Retina (tissue), 1 donor: ENCODE measurements at regions not wholly inside any gene's neighbourhood (a gene's known extent, or its start where the extent isn't known, plus 50 kb on each side); places are given as distances from the start of the nearest gene placed in this dataset.
A peak's percentile ranks its signal among the peaks of the same experiment; 100 is the strongest.
"Not testable (repeated sequence)": the region's sequence is repeated elsewhere in the genome, so short reads cannot be mapped to it uniquely, and the experiment has no call there.

Experiments
- DNase-seq: peaks from one replicate; pipeline ENCODE4 v3.0.0-alpha.2; 2016

DNA sequence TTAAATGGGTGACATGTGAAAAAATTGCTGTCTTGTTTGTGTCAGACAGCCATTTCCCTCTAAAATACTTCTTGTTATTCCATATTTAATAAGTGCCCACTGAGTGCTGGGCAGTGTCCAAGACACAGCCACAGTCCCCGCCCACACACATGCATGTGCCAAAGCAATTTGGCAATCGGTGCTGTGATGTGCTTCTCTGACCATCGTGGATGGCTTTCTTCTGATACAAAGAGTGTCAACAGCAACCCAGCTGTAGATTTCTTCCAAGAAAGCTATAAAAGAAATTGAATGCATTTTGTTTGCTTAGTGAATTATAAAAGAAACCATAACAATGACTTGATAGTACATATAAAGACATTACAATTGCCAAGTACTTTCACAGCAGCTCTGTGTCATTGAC lies 140.5 kb upstream of the ATXN1 start:
- DNase-seq = no peak

DNA sequence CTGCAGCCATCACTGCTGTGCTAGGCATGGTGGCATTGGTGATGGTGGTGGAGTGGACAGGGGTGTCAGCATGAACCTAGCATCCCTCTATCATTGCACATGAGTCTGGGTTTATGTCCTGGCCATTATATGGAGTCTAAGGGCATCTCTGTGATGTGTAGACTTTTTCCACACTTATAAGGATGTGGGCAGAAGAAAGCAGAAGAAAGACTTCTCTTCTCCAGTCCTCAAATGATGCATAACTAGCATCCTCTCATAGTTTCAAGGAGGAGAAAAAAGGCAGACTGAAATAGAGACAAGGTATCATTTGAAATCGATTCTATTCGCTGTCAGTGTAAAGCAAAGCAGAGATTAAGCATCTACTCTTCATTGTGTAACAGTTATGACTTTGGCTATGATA lies 140.0 kb upstream of the ATXN1 start:
- no peak for DNase-seq

DNA sequence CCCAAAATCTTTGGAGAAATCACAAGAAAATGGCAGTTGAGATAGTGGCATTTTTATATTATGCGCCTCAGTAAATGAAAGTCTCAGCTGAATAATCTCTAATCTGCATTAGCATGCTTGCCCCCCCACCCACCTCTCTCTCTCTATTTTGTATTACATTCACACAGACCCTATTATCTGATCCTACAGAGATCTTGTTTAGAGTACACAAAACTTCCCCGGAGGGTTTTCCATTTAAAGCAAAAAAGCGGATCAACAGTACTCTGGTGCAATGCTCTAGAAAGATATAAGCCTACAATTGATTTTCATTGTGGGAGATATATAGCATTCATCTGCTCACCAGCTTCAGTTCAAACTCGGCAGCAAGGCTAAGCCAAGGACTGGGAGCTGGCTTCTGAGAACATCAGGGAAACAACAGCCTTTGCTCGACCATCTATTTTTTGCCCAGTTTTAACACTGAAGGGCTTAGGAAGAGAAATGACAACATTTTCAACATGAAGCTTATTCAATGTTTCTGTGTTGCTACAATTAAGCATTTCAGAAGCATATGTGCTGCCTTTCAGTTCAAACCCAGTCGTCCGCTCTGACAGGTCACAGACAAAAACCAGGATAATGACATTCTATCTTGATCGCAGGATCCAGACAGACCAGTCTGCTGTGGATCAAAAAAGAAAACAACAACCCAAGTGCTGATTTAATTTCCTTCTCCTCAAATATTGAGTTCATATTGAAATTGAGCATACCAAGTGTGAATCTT lies 137.6 kb upstream of the ATXN1 start:
- no peak for DNase-seq

DNA sequence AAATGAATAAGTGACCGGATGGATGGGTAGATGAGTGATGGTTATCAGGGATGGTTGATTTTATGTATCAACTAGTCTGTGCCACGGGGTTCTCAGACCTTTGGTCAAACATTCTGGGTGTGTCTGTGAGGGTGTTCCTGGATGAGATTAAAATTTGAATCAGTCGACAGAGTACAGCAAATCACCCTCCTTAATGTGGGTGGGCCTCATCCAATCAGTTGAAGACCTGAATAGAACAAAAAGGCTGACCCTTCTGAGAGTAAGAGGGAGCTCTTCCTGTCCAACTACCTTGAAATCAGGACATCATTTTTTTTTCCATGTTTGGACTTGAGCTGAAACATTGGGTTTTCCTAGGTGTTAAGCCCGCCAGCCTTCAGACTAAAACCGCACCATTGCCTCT lies 136.4 kb upstream of the ATXN1 start:
- no peak for DNase-seq

DNA sequence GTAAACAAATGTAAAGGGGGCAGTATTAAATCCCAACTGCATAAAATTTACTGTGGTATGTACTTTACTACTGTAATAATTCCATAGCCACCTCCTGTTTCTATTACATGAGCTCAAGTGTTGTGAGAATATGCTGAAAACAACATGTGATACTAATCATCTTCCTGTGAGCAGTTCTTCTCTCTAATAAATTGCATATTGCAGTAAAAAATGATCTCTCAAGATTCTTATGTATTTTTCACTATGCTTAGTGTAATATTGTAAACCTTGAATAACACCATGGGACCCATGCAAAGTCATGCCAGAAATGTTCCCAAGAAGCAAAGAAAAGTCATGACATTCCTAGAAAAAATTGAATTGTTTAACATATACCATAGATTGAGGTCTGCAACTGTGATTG lies 133.0 kb upstream of the ATXN1 start:
- DNase-seq = no peak

GRCh38 chr6:16891110-16891509 lies 129.8 kb upstream of the ATXN1 start:
- DNase-seq = not testable (repeated sequence)

- DNase-seq = no peak
These were observed 124.3 kb upstream of the ATXN1 start for GRCh38 chr6:16885411-16886160.

- DNase-seq = no peak
These were observed 123.3 kb upstream of the ATXN1 start for GRCh38 chr6:16884526-16884925.

DNA sequence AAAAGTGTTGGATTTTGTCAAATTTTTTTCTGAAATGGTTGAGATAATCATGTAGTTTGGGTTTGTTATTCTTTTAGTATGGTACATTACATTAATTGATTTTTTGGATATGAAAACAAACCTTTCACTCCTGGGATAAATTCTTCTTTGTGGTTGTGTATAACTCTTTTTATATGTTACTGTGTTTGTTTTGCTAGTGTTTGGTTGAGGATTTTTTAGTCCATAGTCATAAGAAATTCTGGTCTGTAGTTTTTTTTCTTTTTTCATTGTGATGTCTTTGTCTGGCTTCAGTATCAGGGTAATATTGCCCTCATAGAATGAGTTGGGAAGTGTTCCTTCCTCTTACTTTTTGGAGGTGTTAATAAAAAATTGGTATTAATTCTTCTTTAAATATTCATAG lies 122.2 kb upstream of the ATXN1 start:
- no peak for DNase-seq

- DNase-seq = no peak
These were observed 121.0 kb upstream of the ATXN1 start for GRCh38 chr6:16882230-16882629.

DNA sequence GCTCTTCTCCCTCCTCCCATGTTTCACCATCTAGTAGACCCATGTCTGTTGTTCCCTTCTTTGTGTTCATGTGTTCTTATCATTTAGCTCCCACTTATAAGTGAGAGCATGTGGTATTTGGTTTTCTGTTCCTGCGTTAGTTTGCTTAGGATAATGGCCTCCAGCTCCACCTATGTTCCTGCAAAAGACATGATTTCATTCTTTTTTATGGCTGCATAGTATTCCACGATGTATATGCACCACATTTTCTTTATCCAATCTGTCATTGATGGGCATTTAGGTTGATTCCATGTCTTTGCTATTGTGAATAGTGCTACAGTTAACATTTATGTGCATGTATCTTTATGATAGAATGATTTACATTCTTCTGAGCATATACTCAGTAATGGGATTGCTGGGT lies 115.6 kb upstream of the ATXN1 start:
- not testable (repeated sequence) for DNase-seq

DNA sequence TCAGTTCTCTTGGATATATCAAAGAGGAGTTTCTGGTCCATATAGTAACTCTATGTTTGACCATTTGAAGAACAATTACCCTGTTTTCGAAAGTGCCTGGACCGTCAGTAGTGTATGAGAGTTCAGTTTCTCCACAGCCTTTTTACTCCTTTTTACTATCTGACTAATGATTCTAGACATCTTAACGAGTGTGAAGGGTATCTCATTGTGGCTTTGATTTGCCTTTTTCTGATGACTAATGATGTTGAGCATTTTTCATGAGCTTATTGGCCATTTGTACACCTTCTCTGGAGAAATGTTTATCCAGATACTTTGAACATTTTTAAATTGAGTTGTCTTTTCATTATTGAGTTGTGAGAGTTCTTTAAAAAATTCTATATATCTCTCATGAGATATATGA lies 114.9 kb upstream of the ATXN1 start:
- DNase-seq = no peak

- no peak for DNase-seq
These were observed 112.4 kb upstream of the ATXN1 start for GRCh38 chr6:16873698-16874097.

DNA sequence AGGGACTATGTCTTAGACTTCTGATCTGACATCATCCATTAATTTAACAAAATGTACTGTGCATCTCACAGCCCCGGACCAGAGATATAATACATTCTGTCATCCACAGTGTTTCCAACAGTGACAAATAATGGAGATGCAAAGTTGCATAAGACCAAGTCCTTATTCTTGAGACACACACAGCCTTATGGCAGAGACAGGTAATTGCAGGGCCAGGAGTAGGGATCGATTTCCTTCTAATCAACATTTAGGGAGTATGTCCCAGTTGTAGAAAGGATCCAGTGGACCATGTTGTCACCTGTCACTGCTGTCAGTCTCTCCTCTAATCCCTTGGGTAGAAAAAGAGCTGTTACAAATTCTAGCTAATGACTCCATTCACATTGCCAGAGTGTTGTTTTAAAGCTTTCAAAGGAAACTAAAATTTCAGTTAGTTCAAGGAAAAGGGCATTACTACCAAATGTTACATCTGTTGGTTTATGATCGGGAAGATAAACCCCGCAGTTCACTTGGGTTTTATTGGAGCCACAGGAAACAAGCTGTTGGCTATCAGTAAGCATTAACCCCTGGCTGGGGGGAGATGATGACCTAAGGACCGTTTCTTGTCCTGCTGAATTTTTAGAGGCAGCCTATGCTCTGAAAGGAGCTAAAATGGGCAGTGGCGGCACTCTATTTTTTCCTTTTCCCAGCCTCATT lies 111.4 kb upstream of the ATXN1 start:
- no peak for DNase-seq

- DNase-seq = no peak
These were observed 109.8 kb upstream of the ATXN1 start for GRCh38 chr6:16871047-16871446.

- DNase-seq = no peak
These were observed 107.7 kb upstream of the ATXN1 start for GRCh38 chr6:16868968-16869367.

DNA sequence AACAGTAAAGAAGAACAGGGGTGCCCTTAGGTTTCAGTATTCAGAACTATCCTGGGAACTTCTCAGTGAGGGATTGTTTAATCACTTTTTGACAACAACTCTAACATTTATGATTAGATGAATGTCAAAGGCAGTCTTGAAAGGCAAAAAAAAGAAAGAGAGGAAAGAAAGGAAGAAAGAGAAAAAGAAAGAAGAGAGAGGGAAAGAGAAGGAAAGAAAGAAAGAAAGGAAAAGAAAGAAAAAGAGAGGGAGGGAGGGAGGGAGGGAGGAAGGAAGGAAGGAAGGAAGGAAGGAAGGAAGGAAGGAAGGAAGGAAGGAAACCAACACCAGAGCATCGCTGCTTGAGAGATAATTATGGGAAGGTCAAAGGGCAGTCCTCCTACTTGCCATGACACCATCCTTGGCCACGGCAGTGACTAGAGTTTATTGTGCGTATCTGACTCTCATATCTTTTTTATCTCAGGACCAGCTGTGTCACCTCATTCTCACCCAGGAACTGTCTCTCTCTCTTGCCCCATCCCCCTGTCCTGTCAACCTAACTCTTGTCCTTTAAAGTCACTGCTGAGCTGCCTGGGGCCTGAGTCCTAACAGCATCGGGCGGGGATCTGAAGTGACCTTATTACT lies 96.8 kb upstream of the ATXN1 start:
- DNase-seq = no peak

DNA sequence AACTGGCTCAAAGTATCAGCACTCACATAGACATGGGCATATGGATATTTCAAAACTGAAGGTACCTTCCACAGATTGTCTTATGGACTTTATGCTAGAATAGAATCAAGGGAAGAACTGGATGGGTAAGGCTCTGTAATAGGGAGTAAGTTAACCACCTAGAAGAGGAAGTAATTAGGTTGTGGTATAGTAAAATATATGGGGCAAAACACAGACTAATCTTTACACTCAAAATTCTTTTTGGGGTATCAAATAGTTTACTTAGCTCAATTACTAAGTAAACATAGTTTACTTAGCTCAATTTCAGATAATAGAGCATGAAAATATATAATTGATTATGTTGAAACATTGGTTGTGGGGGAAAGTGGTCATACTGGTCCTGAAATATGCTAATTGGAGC lies 94.2 kb upstream of the ATXN1 start:
- DNase-seq = no peak

DNA sequence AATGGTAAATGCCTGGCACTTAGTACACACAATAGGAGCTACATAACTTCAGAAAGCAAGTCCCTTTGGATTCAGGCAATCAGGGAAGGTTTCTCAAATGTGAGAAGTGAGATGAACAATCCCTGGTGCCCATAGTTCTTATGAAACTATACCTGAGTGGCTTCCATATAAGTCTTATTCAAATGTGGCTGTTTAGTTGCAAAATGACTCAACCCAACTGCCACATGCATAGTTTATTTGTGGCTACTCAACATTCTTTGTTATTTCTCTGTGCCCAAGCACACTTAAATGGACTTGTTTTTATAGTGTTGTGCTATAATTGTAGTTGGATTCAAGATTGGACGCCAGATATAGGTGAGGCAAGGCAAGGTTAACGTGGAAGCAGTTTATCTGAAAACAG lies 93.7 kb upstream of the ATXN1 start:
- DNase-seq = no peak

DNA sequence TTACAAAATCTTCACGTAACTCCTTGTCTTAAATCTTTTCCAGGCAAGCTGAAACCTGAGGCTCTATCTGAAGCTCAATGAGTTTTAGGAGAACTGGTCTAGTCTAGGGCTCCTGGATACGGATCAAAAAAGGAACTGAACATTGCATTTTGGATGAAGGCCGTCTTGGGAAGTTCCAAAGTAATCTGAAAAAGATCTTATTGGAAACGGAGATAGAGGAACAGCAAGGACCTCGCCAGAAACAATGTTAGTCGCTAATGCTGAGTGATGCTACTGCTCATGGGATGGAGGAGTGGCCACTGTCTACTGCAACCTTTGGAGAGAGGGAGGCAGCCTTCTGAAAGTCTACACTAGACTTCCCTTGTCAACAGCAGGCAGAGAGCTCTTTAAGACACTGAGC lies 91.4 kb upstream of the ATXN1 start:
- no peak for DNase-seq

DNA sequence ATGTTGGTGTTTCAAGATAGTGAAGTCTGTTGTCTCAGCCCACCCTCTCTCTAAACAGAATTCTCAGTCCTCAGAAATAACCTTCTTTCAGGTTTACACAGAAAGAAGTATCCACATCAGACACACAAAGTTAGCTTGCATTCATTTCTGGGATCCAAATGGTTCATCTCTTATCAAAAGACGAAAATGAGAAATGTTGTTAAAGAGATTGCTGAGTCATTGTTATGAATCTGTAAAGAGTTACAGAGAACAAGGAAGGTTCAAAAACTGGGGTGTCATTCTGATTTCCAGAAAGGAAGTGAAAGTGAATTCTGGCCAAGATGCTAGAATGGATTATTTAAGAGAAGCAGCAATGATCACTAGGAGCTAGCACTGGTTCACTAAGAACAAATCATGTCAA lies 90.5 kb upstream of the ATXN1 start:
- DNase-seq = no peak

- no peak for DNase-seq
These were observed 89.8 kb upstream of the ATXN1 start for GRCh38 chr6:16851044-16851540.

DNA sequence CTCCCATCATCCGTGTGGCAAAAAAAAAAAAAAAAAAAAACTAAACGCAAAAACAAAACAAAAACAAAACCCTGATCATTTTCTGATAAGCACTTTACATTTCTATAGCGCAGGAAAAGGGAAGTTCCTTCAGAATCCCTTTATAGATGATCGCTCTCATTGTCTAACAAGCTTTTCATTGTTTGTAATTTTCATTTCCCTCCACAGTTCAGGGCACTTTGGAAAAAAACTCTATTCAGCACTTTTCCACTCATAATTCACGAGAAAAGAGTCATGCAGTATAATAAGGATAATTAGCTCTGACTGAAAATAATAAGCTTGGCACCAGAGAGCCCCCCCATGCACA lies 89.4 kb upstream of the ATXN1 start:
- peak; percentile 23 for DNase-seq
